ENCODE measurements at regions not wholly inside any gene's neighbourhood (a gene's known extent, or its start where the extent isn't known, plus 50 kb on each side); places are given as distances from the start of the nearest gene placed in this dataset.

DNA sequence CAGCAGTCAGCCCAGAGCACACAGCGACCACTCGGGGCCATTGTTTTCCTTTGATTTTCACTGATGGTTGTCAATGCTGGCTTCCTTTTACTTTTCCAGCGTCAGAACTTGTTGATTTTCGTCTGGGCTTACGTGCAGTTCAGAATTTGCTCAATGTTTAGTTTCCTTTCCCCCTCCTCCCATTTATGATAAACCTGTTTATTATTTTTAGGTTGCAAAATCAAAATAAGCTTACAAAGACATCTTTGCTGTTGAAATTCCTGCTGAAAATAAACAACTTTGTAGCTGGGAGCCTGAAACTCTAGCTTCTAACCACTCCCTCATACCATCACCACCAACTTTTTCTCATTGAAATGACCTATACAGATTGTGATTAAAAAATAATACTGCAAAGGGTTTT, 83.1 kb upstream of the LYZL1 start:
- DNase-seq (ENCODE audit: low read depth): no peak
- POLR2A ChIA-PET: no interaction called here
- CTCF ChIA-PET: interaction anchor here (1.0 kb wide), 1 partner anchor 14 kb away, joined by 3 read pairs; no protein-coding TSS in a partner anchor

DNA sequence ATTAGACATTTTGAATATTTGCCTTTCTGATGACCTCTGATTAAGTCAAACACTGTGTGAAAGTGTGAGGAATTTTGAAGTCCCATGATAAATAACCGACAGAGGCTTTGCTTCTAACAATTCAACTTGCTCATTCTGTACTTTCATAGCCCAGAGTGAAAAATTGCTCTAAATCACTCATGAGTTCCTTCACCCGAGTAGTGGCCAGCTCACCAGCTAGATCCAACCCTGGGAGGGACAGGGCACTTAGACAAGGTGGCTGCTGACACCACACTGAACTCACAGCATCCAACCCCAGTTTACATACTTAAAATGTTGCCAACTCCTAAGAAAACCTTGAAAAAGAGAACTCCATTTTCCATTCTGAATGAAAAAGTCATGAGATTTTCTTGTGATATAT, 80.0 kb upstream of the LYZL1 start:
- H3K4me3 ChIP-seq (ENCODE audit: low read depth, low read length): no peak overlapping the region
- no peaks in the 10 kb centered on the region for H3K36me3 ChIP-seq (ENCODE audit: control insufficient read depth, insufficient read depth, low read length)
- POLR2A ChIA-PET: no interaction called here
- TF ChIP-seq, protein P1, sequence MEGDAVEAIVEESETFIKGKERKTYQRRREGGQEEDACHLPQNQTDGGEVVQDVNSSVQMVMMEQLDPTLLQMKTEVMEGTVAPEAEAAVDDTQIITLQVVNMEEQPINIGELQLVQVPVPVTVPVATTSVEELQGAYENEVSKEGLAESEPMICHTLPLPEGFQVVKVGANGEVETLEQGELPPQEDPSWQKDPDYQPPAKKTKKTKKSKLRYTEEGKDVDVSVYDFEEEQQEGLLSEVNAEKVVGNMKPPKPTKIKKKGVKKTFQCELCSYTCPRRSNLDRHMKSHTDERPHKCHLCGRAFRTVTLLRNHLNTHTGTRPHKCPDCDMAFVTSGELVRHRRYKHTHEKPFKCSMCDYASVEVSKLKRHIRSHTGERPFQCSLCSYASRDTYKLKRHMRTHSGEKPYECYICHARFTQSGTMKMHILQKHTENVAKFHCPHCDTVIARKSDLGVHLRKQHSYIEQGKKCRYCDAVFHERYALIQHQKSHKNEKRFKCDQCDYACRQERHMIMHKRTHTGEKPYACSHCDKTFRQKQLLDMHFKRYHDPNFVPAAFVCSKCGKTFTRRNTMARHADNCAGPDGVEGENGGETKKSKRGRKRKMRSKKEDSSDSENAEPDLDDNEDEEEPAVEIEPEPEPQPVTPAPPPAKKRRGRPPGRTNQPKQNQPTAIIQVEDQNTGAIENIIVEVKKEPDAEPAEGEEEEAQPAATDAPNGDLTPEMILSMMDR (IDR thresholded peaks at IDR 0.05; ENCODE audit: insufficient read depth, low read depth, low read length): no peak
- no peak for DNase-seq (ENCODE audit: low read depth)
- CTCF ChIA-PET: no interaction called here
- H3K27me3 ChIP-seq (ENCODE audit: control insufficient read depth, insufficient read depth, low read length): no peaks in the 10 kb centered on the region; the same call in 1 of the 2 replicates

More for the DNA sequence above, 83.1 kb upstream of the LYZL1 start:
- Histone ChIP-seq H3K4me3 (ENCODE audit: low read depth, low read length) (no peak overlapping the region), H3K27me3 (ENCODE audit: control insufficient read depth, insufficient read depth, low read length) (peaks cover 2% of the 10 kb centered on the region), H3K36me3 (ENCODE audit: control insufficient read depth, insufficient read depth, low read length) (no peaks in the 10 kb centered on the region)
- TF ChIP-seq, protein P1 (IDR thresholded peaks at IDR 0.05; ENCODE audit: insufficient read depth, low read depth, low read length): no peak

DNA sequence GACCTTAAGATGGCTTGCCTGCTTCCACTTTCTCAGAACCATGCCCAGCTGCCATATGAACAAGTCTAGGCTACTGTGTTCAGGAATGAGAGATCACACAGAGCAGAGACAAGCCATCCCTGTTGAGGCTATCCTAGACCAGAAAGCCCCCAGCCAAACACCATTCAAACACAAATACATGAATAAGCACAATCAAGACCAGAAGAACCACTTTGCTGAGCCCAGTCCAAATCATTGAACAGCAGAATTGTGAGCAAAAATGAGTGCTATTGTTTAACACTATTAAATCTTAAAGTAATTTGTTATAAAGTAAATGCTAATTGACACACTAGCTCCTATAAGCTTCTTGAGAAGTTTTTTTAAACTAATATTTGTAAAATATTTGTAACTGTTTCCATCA, 79.0 kb upstream of the LYZL1 start:
- CTCF ChIA-PET: no interaction called here
- H3K36me3 ChIP-seq (ENCODE audit: control insufficient read depth, insufficient read depth, low read length): no peaks in the 10 kb centered on the region

DNA sequence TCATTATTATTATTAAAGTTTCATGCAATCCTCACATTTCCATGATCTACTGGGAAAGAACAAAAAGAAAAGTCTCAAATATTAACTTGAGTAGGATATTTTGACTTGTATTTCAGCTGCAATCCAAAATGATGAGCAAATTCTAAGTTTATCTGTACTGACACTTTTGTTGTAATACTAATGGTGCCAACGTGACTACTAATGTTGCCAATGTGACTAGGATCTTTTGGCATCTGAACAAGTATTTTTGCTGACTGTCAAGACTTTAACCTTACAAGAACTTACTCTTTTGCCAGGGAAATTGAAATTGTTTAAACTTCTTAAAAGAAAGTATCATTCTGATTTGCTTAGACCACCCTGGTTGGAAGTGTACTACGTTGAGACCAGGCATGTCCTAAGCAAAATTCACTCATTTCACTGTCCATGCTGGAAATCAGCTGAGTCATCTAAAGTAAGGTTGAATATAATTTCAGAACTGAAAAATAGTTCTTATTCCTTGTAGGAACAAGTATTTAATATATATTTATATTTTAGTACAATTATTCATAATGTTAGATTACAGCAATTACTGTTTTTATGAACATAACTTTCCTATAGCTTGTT, 78.5 kb upstream of the LYZL1 start:
- Histone ChIP-seq H3K36me3 (ENCODE audit: control insufficient read depth, insufficient read depth, low read length) (no peaks in the 10 kb centered on the region), H3K27me3 (ENCODE audit: control insufficient read depth, insufficient read depth, low read length) (peaks cover 1% of the 10 kb centered on the region), H3K4me3 (ENCODE audit: low read depth, low read length) (no peak overlapping the region)
- TF ChIP-seq, protein P1 (IDR thresholded peaks at IDR 0.05; ENCODE audit: insufficient read depth, low read depth, low read length): no peak
- POLR2A ChIA-PET: no interaction called here
- CTCF ChIA-PET: no interaction called here
- no peak for DNase-seq (ENCODE audit: low read depth)

More for the DNA sequence above, 79.0 kb upstream of the LYZL1 start:
- Histone ChIP-seq H3K4me3 (ENCODE audit: low read depth, low read length) (no peak overlapping the region), H3K27me3 (ENCODE audit: control insufficient read depth, insufficient read depth, low read length) (no peaks in the 10 kb centered on the region; the same call in 1 of the 2 replicates)
- TF ChIP-seq, protein P1 (IDR thresholded peaks at IDR 0.05; ENCODE audit: insufficient read depth, low read depth, low read length): no peak
- POLR2A ChIA-PET: no interaction called here
- no peak for DNase-seq (ENCODE audit: low read depth)

DNA sequence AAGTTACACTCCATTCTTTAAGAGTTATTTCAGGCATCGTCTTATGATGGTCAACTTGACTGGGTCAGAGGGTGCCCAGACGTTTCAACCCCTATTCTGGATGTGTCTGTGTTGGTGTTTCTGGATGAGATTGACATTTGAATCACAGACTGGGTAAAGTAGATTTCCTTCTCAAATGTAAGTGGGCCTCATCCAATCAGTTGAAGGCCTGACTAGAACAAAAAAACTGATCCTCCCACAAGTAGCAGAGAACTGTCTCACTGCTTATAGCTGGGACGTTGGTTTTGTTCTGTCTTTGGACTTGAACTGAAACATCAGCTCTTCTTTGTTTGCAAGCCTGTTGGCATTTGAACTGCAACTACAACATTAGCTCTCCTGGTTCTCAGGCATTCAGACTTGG, 76.3 kb upstream of the LYZL1 start:
- DNase-seq (ENCODE audit: low read depth): no peak
- peaks cover 1% of the 10 kb centered on the region for H3K27me3 ChIP-seq (ENCODE audit: control insufficient read depth, insufficient read depth, low read length)
- ChIA-PET POLR2A (no interaction called here), CTCF (interaction anchor here (0.5 kb wide), 1 partner anchor 768 kb away, joined by 3 read pairs; no protein-coding TSS in a partner anchor)
- TF ChIP-seq, protein P1 (IDR thresholded peaks at IDR 0.05; ENCODE audit: insufficient read depth, low read depth, low read length): no peak
- no peak overlapping the region for H3K4me3 ChIP-seq (ENCODE audit: low read depth, low read length)
- H3K36me3 ChIP-seq (ENCODE audit: control insufficient read depth, insufficient read depth, low read length): no peaks in the 10 kb centered on the region

All from BJ (cell line).